ENCODE measurements at regions not wholly inside any gene's neighbourhood (a gene's known extent, or its start where the extent isn't known, plus 50 kb on each side); places are given as distances from the start of the nearest gene placed in this dataset.

DNA sequence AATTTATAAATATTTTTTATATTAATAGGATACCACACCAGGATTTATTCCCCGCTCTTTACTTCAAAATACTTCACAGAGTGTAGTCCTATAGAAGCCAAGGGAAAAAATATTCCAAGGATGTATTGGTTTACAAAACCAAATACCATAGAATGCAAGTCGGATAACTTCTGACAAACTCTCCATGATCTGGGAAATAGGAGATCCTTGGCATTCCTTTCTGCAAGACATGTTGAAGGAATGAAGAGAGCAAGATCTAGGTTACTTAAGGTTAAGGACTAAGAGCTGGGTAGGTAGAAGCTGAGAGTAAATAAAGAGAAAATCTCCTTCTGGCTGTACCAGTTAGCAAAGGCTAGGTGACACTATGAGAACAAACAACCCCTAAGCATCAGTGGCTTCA, 141.2 kb downstream of the LRATD1 start:
- no peaks in the 10 kb centered on the region for H3K23me2 ChIP-seq (ENCODE audit: low read depth, low read length)
- WGBS, 2 experiments (ENCODE audit: extremely low coverage in 1 of 2, insufficient coverage in 1 of 2, insufficient read length in 1 of 2, insufficient replicate concordance in 2 of 2, low coverage in 1 of 2, low lambda C conversion rate in 2 of 2, missing lambda C conversion rate in 1 of 2): 88% methylated on average over 2 of the region's 2 CpGs; no CpG with 5 or more reads in 1 of the 2 experiments
- no peak overlapping the region for H2AK5ac ChIP-seq (ENCODE audit: low read depth, low read length)
- no peaks in the 10 kb centered on the region for H4K20me1 ChIP-seq (replicated peaks in 1 of 2; ENCODE audit: control insufficient read depth in 1 of 2, insufficient read depth in 2 of 2, low read length in 2 of 2)
- H3K27me3 ChIP-seq (replicated peaks in 1 of 4; ENCODE audit: control insufficient read depth in 3 of 4, extremely low read depth in 1 of 4, insufficient read depth in 3 of 4, low read length in 3 of 4): no peaks in the 10 kb centered on the region
- no peak overlapping the region for H3K4me2 ChIP-seq (ENCODE audit: insufficient read depth in 1 of 2, low read depth in 2 of 2, low read length in 2 of 2)
- no peak overlapping the region for H2BK120ac ChIP-seq (replicated peaks; ENCODE audit: low read depth, low read length)
- no peak overlapping the region for H3K14ac ChIP-seq (ENCODE audit: insufficient read length)
- H3K9me3 ChIP-seq (ENCODE audit: insufficient read depth in 2 of 2, low read depth in 1 of 2, low read length in 1 of 2): no peaks in the 10 kb centered on the region
- DNase-seq (ENCODE audit: low read depth in 1 of 2, low spot score in 2 of 2) (no peak), FAIRE-seq (no peak)
- POLR2A ChIA-PET (ENCODE audit: partially characterized antibody): no interaction called here
- no peak overlapping the region for H4K91ac ChIP-seq (replicated peaks; ENCODE audit: insufficient read length, low read length)
- H3K4ac ChIP-seq (replicated peaks; ENCODE audit: insufficient read length, low read depth, low read length): no peak overlapping the region
- no peak overlapping the region for H4K5ac ChIP-seq (ENCODE audit: insufficient read length, low read depth, low read length)
- H2BK12ac ChIP-seq (ENCODE audit: low read depth, low read length): no peak overlapping the region; the same call in 1 of the 2 replicates
- no peak overlapping the region for H2AFZ ChIP-seq (ENCODE audit: low read length)
- H2BK15ac ChIP-seq (ENCODE audit: low read length): no peak overlapping the region
- H4K8ac ChIP-seq (ENCODE audit: extremely low read depth, insufficient read depth, low read length): no peak overlapping the region
- H3K36me3 ChIP-seq (ENCODE audit: control insufficient read depth in 2 of 4, insufficient read depth in 4 of 4, low read length in 3 of 4): no peaks in the 10 kb centered on the region
- H2BK20ac ChIP-seq (ENCODE audit: low read length): no peak overlapping the region
- no peak overlapping the region for H3K9ac ChIP-seq (replicated peaks in 1 of 4; ENCODE audit: extremely low read depth in 1 of 4, low read depth in 3 of 4, low read length in 3 of 4)
- H3K79me1 ChIP-seq (ENCODE audit: low read depth, low read length): no peaks in the 10 kb centered on the region
- no peaks in the 10 kb centered on the region for H3K4me1 ChIP-seq (replicated peaks in 1 of 4; ENCODE audit: control insufficient read depth in 3 of 4, insufficient read depth in 4 of 4, low read length in 3 of 4)
- H3K27ac ChIP-seq (ENCODE audit: low read depth, low read length): no peak overlapping the region
- H3K79me2 ChIP-seq (ENCODE audit: control insufficient read depth in 1 of 2, insufficient read depth in 2 of 2, low read length in 2 of 2): no peaks in the 10 kb centered on the region
- H3K56ac ChIP-seq (replicated peaks; ENCODE audit: insufficient read length, low read depth, low read length): no peak overlapping the region
- H3K18ac ChIP-seq (ENCODE audit: extremely low read depth, low read length): no peak overlapping the region
- H3K4me3 ChIP-seq (ENCODE audit: extremely low read depth in 1 of 4, insufficient read depth in 2 of 4, low read depth in 3 of 4, low read length in 4 of 4): no peak overlapping the region
- no peak overlapping the region for H2BK5ac ChIP-seq (ENCODE audit: low read depth, low read length)
- no peak overlapping the region for H3K23ac ChIP-seq (ENCODE audit: insufficient read length)
- CTCF ChIA-PET (ENCODE audit: partially characterized antibody): no interaction called here
- no peak for TF ChIP-seq YY1 (IDR thresholded peaks at IDR 0.05; ENCODE audit: low read depth, low read length)
- TF ChIP-seq BCL11A (IDR thresholded peaks at IDR 0.05; ENCODE audit: low read depth in 2 of 2, low read length in 2 of 2): no peak
